K562 (cell line): ENCODE measurements at regions not wholly inside any gene's neighbourhood (a gene's known extent, or its start where the extent isn't known, plus 50 kb on each side); places are given as distances from the start of the nearest gene placed in this dataset.

ENCODE experiments used
- ATAC-seq: fragments of 200-7000 bp; cut with Tn5 transposase; 3 replicates; pipeline ENCODE4 v1.9.1; 2020; ENCODE audit warnings: moderate library complexity
- BruUV-seq: library from RNA; stranded (reverse); fragments of 400-500 nt; replicated peaks from 2 replicates; lab custom pipeline; 2021; lab: Mats Ljungman, UMichigan
- CTCF ChIA-PET: fragments of 300-600 bp; formaldehyde crosslinking; extraction: SDS; loops from one replicate; lab custom pipeline; 2021; ENCODE audit warnings: low intra/inter-chr PET ratio; lab: Yijun Ruan, JAX
- POLR2A ChIA-PET: fragments of 300-600, 350-650 bp; sonication (Branson Sonifier 250); formaldehyde crosslinking; extraction: SDS; loops from one replicate; lab custom pipeline; 2021; ENCODE audit warnings: antibody characterized with exemption, inconsistent platforms; lab: Yijun Ruan, JAX
- DNase-seq, 4 experiments: peaks; one replicate each; pipeline versions ENCODE4 v3.0.0 to v3.0.0-alpha.2; 2011 to 2018; ENCODE audit warnings: low spot score in 3 of 4, mixed read lengths in 3 of 4; ENCODE audit errors: extremely low read depth in 1 of 4
- FAIRE-seq: peaks from 2 replicates; lab custom pipeline; 2011; peaks lifted over from hg19 to GRCh38; lab: Jason Lieb, UNC
- H2AFZ ChIP-seq: 2 replicates; pipeline ENCODE4 v1.6.0; 2011; ENCODE audit warnings: low read depth, low read length, control low read depth, inconsistent platforms
- H3K27ac ChIP-seq: fragments of 200-600 bp; 3 replicates; pipeline ENCODE4 v1.8.0; 2011; ENCODE audit warnings: low read depth, mild to moderate bottlenecking, control low read depth, inconsistent platforms, low read length, moderate library complexity, mixed read lengths; ENCODE audit errors: extremely low read depth
- H3K27me3 ChIP-seq, 2 experiments: fragments of 300-600 bp in 1 of 2; 2 replicates in 1 of 2; 3 replicates in 1 of 2; pipeline versions ENCODE4 v1.6.0 to v1.8.0; 2011; ENCODE audit warnings: inconsistent platforms in 2 of 2, low read length in 2 of 2, mild to moderate bottlenecking in 1 of 2, mixed read lengths in 1 of 2, moderate library complexity in 1 of 2; ENCODE audit not compliant: control insufficient read depth in 2 of 2, insufficient read depth in 2 of 2
- H3K36me3 ChIP-seq: fragments of 300-600 bp; 3 replicates; pipeline ENCODE4 v1.8.0; 2011; ENCODE audit warnings: mild to moderate bottlenecking, low read length, inconsistent platforms; ENCODE audit not compliant: control insufficient read depth, insufficient read depth
- H3K4me1 ChIP-seq, 2 experiments: fragments of 200-600 bp in 1 of 2; replicated peaks in 1 of 2; 2 replicates in 1 of 2; 3 replicates in 1 of 2; pipeline versions ENCODE4 v1.5.1 to v1.8.0; 2011; ENCODE audit warnings: inconsistent platforms in 2 of 2, low read length in 2 of 2, mild to moderate bottlenecking in 1 of 2, mixed read lengths in 1 of 2, moderate library complexity in 1 of 2; ENCODE audit not compliant: control insufficient read depth in 2 of 2, insufficient read depth in 2 of 2
- H3K4me2 ChIP-seq: 2 replicates; pipeline ENCODE4 v1.6.1; 2011; ENCODE audit warnings: low read length, control low read depth, inconsistent platforms, mixed read lengths; ENCODE audit not compliant: insufficient read depth
- H3K4me3 ChIP-seq: fragments of 200-600 bp; sonication (generic), shearing (Covaris generic); 2 replicates; pipeline ENCODE4 v1.5.1; 2016; ENCODE audit warnings: control low read depth, inconsistent platforms
- H3K79me2 ChIP-seq: fragments of 200-600 bp; 3 replicates; pipeline ENCODE4 v1.8.0; 2011; ENCODE audit warnings: low read length, inconsistent platforms; ENCODE audit not compliant: control insufficient read depth, insufficient read depth
- H3K9ac ChIP-seq, 2 experiments: 2 replicates each; pipeline versions ENCODE4 v1.6.0 to v1.6.1; 2011; ENCODE audit warnings: low read depth in 2 of 2, low read length in 2 of 2, control low read depth in 1 of 2, inconsistent platforms in 1 of 2, mild to moderate bottlenecking in 1 of 2, mixed read lengths in 1 of 2; ENCODE audit not compliant: insufficient read depth in 1 of 2
- H3K9me1 ChIP-seq: one replicate; pipeline ENCODE4 v1.6.0; 2011; ENCODE audit warnings: inconsistent platforms, mild to moderate bottlenecking, low read length, moderate library complexity; ENCODE audit not compliant: control insufficient read depth, insufficient read depth
- H3K9me3 ChIP-seq: replicated peaks from 2 replicates; pipeline ENCODE4 v1.5.1; 2011; ENCODE audit warnings: low read depth, low read length, inconsistent platforms; ENCODE audit not compliant: control insufficient read depth, insufficient read depth
- H4K20me1 ChIP-seq: replicated peaks from 2 replicates; pipeline ENCODE4 v1.6.1; 2011; ENCODE audit warnings: low read length, inconsistent platforms, mixed read lengths; ENCODE audit not compliant: control insufficient read depth, insufficient read depth
- CBFB ChIP-seq: sonication (generic); formaldehyde crosslinking; IDR thresholded peaks from 2 replicates; pipeline ENCODE4 v1.4.0; 2020; ENCODE audit warnings: mild to moderate bottlenecking, missing genetic modification reagents
- FIP1L1 ChIP-seq: fragments of 200-400 bp; formaldehyde crosslinking; IDR thresholded peaks from 2 replicates; pipeline ENCODE4 v1.6.1; 2018; ENCODE audit warnings: mild to moderate bottlenecking, low read depth, low read length; ENCODE audit not compliant: poor library complexity, severe bottlenecking
- GTF2E2 ChIP-seq: fragments of 200-800 bp; sonication (Bioruptor generic); IDR thresholded peaks from 2 replicates; pipeline ENCODE4 v1.6.1; 2016; ENCODE audit warnings: missing genetic modification characterization, missing compliant biosample characterization
- KHSRP ChIP-seq: fragments of 450-650 bp; IDR thresholded peaks from 2 replicates; pipeline ENCODE4 v1.6.1; 2017
- MLX ChIP-seq, 2 experiments: fragments of 450-650 bp in 1 of 2; sonication (generic) in 1 of 2; formaldehyde crosslinking; conservative IDR thresholded peaks; 2 replicates each; pipeline versions ENCODE4 v1.4.0 to v1.8.1; 2020 to 2022; ENCODE audit warnings: mild to moderate bottlenecking in 1 of 2, missing genetic modification reagents in 1 of 2
- NUFIP1 ChIP-seq: fragments of 450-650 bp; IDR thresholded peaks from 2 replicates; pipeline ENCODE4 v1.6.1; 2018; ENCODE audit not compliant: partially characterized antibody
- U2AF1 ChIP-seq: fragments of 200-400 bp; formaldehyde crosslinking; optimal IDR thresholded peaks from 2 replicates; pipeline ENCODE3; 2017; ENCODE audit warnings: mild to moderate bottlenecking, low read depth, low read length, moderate library complexity
- ZFP36 ChIP-seq: fragments of 150-350 bp; IDR thresholded peaks from 2 replicates; pipeline ENCODE4 v1.6.1; 2018; ENCODE audit warnings: low read length, low read depth; ENCODE audit not compliant: partially characterized antibody
- ZNF408 ChIP-seq: fragments of 250-450 bp; sonication (Bioruptor Pico); IDR thresholded peaks from 2 replicates; pipeline ENCODE4 v1.4.0; 2020; ENCODE audit warnings: low read depth, mild to moderate bottlenecking, moderate library complexity
- WGBS: fragments of 100-300 bp; shearing (Covaris generic); methylation state at CpG from one replicate; pipeline ENCODE4 v1.1.6; 2016; ENCODE audit warnings: low coverage, mixed read lengths; ENCODE audit not compliant: insufficient coverage; ENCODE audit errors: missing lambda C conversion rate; 5-methylcytosine and 5-hydroxymethylcytosine counted together
- in situ Hi-C: fragments of 300-500 bp; cut with MboI; formaldehyde crosslinking; loops from 4 replicates; pipeline ENCODE4 v1.15.0; 2018; ENCODE audit warnings: inconsistent platforms, mixed read lengths
- intact Hi-C: fragments of 100-400 bp; cut with micrococcal nuclease; formaldehyde crosslinking; loops from 2 replicates; pipeline ENCODE4 v1.14.2; 2022
- TF ChIP-seq, protein P1 (sequence below): fragments of 450-650 bp; IDR thresholded peaks from 2 replicates; pipeline ENCODE4 v1.6.1; 2016; ENCODE audit warnings: missing biosample characterization, missing genetic modification characterization

DNA sequence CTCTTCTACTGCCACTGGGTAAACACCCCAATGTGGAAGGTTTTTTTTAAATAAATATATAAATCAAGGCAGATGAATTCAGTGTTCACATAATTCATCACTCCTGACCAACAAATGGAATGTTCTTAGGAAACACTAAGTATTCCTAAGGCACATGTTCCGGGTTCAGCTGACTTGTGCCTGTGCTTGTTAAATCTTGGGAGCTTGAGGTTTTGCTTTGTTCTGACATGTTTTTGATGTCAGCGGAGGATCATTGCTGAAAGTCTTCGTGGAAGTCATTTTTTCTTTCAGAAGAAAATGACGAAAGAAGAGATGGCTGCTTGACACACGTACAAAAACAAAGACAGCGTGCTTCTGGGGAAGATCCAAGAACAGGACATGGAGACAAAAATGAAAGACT is 185.8 kb downstream of the MZT1 start (continued):
- TF ChIP-seq, protein P1, sequence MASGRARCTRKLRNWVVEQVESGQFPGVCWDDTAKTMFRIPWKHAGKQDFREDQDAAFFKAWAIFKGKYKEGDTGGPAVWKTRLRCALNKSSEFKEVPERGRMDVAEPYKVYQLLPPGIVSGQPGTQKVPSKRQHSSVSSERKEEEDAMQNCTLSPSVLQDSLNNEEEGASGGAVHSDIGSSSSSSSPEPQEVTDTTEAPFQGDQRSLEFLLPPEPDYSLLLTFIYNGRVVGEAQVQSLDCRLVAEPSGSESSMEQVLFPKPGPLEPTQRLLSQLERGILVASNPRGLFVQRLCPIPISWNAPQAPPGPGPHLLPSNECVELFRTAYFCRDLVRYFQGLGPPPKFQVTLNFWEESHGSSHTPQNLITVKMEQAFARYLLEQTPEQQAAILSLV (tag), result no peak

GRCh38 chr13:72540881-72541280 is 186.5 kb downstream of the MZT1 start:
- Histone ChIP-seq H3K9ac (no peak overlapping the region), H2AFZ (no peak overlapping the region), H3K79me2 (no peaks in the 10 kb centered on the region), H4K20me1 (no peaks in the 10 kb centered on the region), H3K27ac (no peak overlapping the region), H3K4me3 (no peak overlapping the region), H3K4me2 (no peak overlapping the region), H3K4me1 (no peaks in the 10 kb centered on the region), H3K9me1 (no peaks in the 10 kb centered on the region), H3K27me3 (no peaks in the 10 kb centered on the region), H3K9me3 (no peaks in the 10 kb centered on the region), H3K36me3 (no peaks in the 10 kb centered on the region)
- intact Hi-C loops (no loop called here), in situ Hi-C loops (no loop called here)
- no TSS peak for BruUV-seq
- DNase-seq, result no peak
- no peak for FAIRE-seq
- ATAC-seq, result no peak
- ChIA-PET CTCF (no interaction called here), POLR2A (no interaction called here)
- TF ChIP-seq U2AF1, result no peak
- TF ChIP-seq ZFP36, result no peak
- no peak for TF ChIP-seq ZNF408
- no peak for TF ChIP-seq MLX (CRISPR knock-in tag; conservative IDR thresholded peaks at IDR 0.05)
- TF ChIP-seq KHSRP, result no peak
- TF ChIP-seq CBFB (CRISPR knock-in tag), result no peak
- TF ChIP-seq NUFIP1, result no peak
- no peak for TF ChIP-seq GTF2E2 (tag)
- TF ChIP-seq FIP1L1, result no peak
- 0% methylated on average over 4 of the region's 4 CpGs for WGBS
